ENCODE measurements at regions not wholly inside any gene's neighbourhood (a gene's known extent, or its start where the extent isn't known, plus 50 kb on each side); places are given as distances from the start of the nearest gene placed in this dataset.

DNA sequence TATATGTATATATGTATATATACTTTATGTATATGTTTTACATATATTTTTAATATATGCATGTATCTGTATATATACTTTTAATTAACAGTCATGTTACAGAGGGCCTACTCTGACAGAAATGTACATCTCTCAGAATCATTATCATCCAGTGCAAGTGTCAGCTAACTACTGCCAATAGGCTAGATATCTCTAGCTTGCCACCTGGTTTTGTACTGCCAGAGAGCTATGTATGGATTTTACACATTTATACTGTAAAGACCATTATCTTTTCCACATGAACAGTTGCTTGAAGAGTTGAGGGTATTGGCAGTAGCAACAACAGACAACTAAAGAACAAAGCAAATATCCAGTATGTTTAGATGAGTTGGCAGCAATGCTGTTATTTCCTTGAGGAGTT, 99.7 kb upstream of the VGLL3 start:
- Mint-ChIP-seq H3K27me3 (ENCODE audit: low read depth) (peaks cover 9% of the 10 kb centered on the region), H3K4me3 (ENCODE audit: unreplicated experiment) (no peak overlapping the region), H3K4me1 (ENCODE audit: low read depth) (no peaks in the 10 kb centered on the region), H3K9me3 (ENCODE audit: low read depth) (peaks cover 6% of the 10 kb centered on the region), H3K36me3 (ENCODE audit: low read depth) (no peaks in the 10 kb centered on the region), H3K27ac (ENCODE audit: unreplicated experiment) (no peak overlapping the region)
- no peak for DNase-seq (ENCODE audit: low spot score)
- TF ChIP-seq, protein P1, sequence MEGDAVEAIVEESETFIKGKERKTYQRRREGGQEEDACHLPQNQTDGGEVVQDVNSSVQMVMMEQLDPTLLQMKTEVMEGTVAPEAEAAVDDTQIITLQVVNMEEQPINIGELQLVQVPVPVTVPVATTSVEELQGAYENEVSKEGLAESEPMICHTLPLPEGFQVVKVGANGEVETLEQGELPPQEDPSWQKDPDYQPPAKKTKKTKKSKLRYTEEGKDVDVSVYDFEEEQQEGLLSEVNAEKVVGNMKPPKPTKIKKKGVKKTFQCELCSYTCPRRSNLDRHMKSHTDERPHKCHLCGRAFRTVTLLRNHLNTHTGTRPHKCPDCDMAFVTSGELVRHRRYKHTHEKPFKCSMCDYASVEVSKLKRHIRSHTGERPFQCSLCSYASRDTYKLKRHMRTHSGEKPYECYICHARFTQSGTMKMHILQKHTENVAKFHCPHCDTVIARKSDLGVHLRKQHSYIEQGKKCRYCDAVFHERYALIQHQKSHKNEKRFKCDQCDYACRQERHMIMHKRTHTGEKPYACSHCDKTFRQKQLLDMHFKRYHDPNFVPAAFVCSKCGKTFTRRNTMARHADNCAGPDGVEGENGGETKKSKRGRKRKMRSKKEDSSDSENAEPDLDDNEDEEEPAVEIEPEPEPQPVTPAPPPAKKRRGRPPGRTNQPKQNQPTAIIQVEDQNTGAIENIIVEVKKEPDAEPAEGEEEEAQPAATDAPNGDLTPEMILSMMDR (IDR thresholded peaks at IDR 0.05) = no peak

DNA sequence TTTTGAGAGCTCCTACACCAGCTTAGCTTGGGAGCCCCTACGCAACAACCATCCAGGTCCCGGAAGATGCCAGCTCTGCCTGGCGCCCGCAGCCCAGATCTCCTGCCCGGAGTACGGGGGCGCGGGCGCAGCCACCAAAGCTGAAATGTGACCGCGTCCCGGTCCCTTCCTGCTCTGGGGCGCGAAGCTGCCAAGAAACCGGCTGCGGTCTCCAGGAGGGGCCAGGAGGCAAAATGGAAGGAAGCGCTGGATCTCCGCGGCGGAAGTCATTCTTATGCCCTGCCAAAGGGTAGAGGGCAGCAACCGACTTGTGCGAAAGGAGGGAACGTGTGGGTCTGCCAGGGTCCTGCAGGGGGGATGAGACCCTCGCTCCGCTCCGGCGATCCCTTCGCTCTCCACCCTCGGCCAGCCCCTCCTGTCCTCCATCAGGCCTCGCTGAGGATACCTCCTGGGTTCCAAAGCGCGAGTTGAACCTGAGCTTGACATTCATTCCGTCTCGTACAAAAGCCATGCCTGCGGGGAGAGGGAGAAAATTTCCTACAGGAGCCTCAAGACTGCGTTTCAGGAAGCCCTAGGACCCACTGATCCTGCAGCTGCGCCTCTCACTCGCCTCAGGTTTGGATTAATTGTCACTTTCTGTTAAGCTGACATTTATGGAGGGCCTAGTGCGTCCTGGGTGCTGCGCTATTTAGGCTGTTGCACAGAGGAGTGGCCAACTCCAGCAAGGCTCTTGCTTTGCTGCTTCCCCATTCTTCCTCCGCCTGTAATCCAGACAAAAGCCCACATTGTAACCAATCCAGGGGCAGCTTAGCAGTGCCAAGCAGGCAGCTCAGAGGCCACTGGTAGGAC, 98.3 kb upstream of the VGLL3 start:
- no peak overlapping the region for H3K4me3 Mint-ChIP-seq (ENCODE audit: unreplicated experiment)
- H3K4me1 Mint-ChIP-seq (ENCODE audit: low read depth) = peaks cover 9% of the 10 kb centered on the region
- no peak overlapping the region for H3K27ac Mint-ChIP-seq (ENCODE audit: unreplicated experiment)
- H3K36me3 Mint-ChIP-seq (ENCODE audit: low read depth) = no peaks in the 10 kb centered on the region
- no peaks in the 10 kb centered on the region for H3K27me3 Mint-ChIP-seq (ENCODE audit: low read depth)
- TF ChIP-seq, protein P1 (IDR thresholded peaks at IDR 0.05) = no peak
- DNase-seq (ENCODE audit: low spot score) = peak; percentile 77
- H3K9me3 Mint-ChIP-seq (ENCODE audit: low read depth) = peaks cover 2% of the 10 kb centered on the region

DNA sequence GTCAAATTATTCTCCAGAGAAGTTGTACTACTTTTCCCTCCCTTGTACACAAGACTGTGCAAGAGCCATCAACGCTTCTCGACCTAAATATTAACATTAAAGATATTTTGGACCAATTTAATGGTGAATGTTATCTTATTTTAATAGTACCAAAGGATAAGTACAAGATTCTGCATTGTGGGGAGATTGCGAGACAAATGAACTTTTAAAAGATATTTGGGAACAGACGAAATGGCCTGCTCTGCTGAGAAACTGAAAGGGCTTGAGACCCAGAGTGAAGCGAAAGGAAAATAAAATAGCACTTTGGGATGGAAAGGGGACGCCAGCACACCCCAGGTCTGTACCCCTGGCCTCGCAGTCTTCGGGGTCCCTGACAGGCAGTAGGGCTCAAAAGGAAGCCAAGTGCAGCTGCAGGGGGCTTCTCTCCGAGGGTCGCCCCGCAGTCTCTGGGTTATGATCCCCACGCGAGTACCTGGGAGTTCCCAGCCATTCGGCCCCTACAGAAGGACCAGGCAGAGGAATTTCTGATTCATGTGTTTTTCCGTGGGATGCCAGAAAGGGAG, 97.6 kb upstream of the VGLL3 start:
- TF ChIP-seq, protein P1 (IDR thresholded peaks at IDR 0.05) = no peak
- H3K36me3 Mint-ChIP-seq (ENCODE audit: low read depth) = no peaks in the 10 kb centered on the region
- peaks cover 2% of the 10 kb centered on the region for H3K9me3 Mint-ChIP-seq (ENCODE audit: low read depth)
- no peaks in the 10 kb centered on the region for H3K27me3 Mint-ChIP-seq (ENCODE audit: low read depth)
- no peak for DNase-seq (ENCODE audit: low spot score)
- H3K4me1 Mint-ChIP-seq (ENCODE audit: low read depth) = peaks cover 10% of the 10 kb centered on the region
- no peak overlapping the region for H3K27ac Mint-ChIP-seq (ENCODE audit: unreplicated experiment)
- H3K4me3 Mint-ChIP-seq (ENCODE audit: unreplicated experiment) = no peak overlapping the region

DNA sequence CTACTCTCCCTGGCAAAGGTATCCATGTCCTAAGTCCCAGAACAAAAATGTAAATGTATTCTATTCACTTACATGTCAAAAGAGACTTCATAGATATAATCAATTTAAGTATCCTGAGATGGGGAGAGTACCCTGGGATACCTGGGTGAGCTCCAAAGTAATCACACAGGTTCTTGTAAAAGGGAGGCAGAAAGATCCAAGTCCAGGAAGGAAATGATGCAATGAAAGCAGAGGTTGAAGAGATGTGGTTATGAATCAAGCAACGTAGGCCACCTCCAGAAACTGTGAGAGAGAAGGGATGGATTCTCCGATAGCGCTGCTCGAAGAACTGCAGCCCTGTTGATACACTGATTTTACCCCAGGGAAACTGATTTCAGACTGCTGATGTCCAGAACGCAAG, 93.9 kb upstream of the VGLL3 start:
- H3K4me3 Mint-ChIP-seq (ENCODE audit: unreplicated experiment) = no peak overlapping the region
- no peak for DNase-seq (ENCODE audit: low spot score)
- TF ChIP-seq, protein P1 (IDR thresholded peaks at IDR 0.05) = no peak
- H3K9me3 Mint-ChIP-seq (ENCODE audit: low read depth) = no peaks in the 10 kb centered on the region
- H3K4me1 Mint-ChIP-seq (ENCODE audit: low read depth) = peaks cover 16% of the 10 kb centered on the region
- H3K27me3 Mint-ChIP-seq (ENCODE audit: low read depth) = no peaks in the 10 kb centered on the region
- no peak overlapping the region for H3K27ac Mint-ChIP-seq (ENCODE audit: unreplicated experiment)
- no peaks in the 10 kb centered on the region for H3K36me3 Mint-ChIP-seq (ENCODE audit: low read depth)

DNA sequence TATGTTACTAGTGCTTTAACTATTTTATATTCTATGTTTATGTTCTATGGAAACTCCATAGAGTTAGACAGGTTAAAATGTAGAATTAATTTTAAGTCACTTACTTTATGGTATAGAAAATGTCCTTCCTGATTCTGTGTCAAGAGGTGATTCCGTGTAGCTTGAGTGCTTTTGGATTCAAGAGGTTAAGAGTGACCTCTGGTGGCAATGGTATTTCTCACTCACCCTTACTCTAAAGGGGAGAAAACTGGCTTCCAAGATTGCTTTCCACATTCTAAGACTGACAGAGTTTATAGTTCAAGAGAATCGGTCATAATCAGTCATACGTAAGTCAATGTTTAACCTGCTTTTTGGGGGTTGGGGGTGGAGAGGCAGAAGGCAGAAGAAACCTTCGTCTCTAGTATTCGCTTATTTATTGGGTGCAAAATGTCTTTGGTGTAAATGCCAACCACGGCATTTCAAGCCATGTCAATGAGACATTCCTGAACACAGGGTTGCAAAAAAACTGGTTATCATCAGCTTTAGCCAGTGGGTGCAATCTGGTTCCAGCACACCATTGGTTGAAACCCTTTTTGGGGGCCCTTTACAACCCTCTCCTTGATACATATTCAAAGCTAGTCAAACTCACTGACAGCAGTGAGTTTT, 92.0 kb upstream of the VGLL3 start:
- no peak for DNase-seq (ENCODE audit: low spot score)
- H3K4me3 Mint-ChIP-seq (ENCODE audit: unreplicated experiment) = no peak overlapping the region
- peaks cover 16% of the 10 kb centered on the region for H3K4me1 Mint-ChIP-seq (ENCODE audit: low read depth)
- no peaks in the 10 kb centered on the region for H3K9me3 Mint-ChIP-seq (ENCODE audit: low read depth)
- no peak overlapping the region for H3K27ac Mint-ChIP-seq (ENCODE audit: unreplicated experiment)
- no peaks in the 10 kb centered on the region for H3K27me3 Mint-ChIP-seq (ENCODE audit: low read depth)
- no peaks in the 10 kb centered on the region for H3K36me3 Mint-ChIP-seq (ENCODE audit: low read depth)
- TF ChIP-seq, protein P1 (IDR thresholded peaks at IDR 0.05) = peak; percentile 95
